GM18520 (cell line): ENCODE measurements at regions not wholly inside any gene's neighbourhood (a gene's known extent, or its start where the extent isn't known, plus 50 kb on each side); places are given as distances from the start of the nearest gene placed in this dataset.
A peak's percentile ranks its signal among the peaks of the same experiment; 100 is the strongest.
"Not testable (repeated sequence)": the region's sequence is repeated elsewhere in the genome, so short reads cannot be mapped to it uniquely, and the experiment has no call there.

Experiments used
- ATAC-seq: cut with Tn5 transposase; IDR thresholded peaks from one replicate; pipeline ENCODE4 v1.9.1; 2021; ENCODE audit not compliant: unreplicated experiment

DNA sequence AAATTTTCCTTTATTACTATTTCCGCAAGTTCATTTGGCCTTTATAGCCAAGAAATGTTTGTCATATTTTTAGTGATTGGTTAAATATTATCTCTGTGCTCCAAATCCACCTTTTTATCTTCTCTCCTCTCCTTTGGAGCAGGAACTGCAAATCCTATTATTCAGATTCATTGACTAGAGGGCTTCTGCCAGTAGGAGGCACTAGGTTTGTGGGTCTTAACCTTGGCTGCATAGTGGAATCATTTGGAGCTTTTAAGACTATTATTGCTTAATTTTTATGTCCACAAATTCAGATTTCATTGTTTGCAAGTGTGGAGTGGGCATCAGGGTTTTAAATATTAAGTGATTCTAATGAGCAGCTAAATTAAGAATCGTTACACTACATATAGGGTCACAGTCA lies 75.3 kb upstream of the SYT10 start:
- ATAC-seq: no peak

DNA sequence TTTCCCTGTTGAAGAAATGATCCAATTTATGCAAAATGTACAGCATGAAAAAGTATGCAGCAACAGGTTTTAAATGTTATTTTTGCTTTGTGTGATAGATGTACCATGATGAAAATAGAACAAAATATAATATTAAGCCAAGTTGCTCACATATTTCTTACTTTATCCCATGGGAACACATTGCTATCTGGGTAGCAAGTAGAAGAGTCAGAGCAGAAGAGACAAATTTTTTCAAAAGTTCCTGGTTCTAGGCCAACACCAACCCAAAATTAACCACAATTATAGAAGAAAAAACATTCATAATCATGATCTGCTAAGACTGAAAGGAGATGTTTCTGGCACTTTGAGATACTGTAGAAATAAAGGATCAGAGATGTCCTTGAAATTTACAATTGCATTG lies 79.9 kb upstream of the SYT10 start:
- ATAC-seq: no peak

DNA sequence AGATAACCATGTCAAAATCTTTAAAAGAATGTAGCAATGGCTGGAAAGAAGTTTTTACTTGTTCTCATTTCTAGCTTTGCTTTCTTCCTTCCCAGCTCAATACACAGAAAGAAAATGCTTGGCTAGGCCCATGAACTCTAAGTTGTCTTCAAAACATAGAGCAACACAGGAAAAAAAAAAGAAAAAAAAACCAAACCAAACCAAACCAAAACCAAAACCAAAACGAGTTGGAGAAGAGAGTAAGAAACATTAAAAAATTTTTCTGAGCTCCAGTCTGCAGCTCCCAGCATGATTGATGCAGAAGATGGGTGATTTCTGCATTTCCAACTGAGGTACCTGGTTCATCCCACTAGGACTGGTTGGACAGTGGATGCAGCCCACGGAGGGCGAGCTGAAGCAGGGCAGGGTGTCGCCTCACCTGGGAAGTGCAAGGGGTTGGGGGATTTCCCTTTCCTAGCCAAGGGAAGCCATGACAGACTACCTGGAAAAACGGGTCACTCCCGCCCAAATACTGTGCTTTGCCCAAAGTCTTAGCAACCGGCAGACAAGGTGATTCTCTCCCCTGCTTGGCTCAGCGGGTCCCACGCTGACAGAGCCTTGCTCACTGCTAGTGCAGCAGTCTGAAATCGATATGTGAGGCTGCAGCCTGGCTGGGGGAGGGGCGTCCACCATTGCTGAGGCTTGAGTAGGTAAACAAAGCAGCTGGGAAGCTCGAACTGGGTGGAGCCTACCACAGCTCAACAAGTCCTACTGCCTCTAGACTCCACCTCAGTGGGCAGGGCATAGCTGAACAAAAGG lies 81.1 kb upstream of the SYT10 start:
- not testable (repeated sequence) for ATAC-seq

DNA sequence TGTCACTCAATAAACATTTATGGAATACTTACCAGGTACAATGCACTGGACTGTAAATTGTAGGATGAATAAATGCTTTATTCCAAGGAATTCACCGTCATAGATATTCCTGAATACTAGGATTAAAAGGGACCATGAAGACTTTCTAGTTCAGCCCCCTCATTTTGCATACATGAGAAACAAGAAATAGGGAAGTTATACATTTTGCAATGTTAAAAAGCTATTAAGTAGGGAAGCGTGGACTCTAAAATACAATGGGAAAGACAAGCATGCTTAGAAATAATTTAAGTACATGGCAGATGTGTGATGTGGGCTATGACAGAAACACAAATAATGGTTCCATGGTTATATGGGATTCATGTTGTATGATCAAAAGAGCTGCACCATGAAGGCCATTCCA lies 89.4 kb upstream of the SYT10 start:
- ATAC-seq: no peak

DNA sequence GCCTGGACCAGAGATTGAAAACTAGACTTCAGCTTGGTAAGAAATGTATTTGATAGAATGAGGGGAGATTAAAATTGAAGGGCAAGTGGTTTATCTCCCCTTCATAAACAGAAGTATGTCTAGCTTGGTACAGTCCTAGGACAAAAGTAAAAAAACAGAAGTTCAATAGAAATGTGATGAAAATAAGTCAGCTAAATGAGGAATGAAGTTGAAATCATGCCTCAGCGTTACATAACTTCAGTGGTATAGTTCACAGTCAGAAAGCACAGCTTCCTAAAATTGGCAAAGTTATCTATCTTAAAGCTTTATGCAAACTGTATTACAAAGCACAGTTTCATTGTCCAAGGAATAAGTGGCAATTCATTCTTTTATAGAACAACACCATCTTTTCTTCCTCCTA lies 90.2 kb upstream of the SYT10 start:
- ATAC-seq: no peak

DNA sequence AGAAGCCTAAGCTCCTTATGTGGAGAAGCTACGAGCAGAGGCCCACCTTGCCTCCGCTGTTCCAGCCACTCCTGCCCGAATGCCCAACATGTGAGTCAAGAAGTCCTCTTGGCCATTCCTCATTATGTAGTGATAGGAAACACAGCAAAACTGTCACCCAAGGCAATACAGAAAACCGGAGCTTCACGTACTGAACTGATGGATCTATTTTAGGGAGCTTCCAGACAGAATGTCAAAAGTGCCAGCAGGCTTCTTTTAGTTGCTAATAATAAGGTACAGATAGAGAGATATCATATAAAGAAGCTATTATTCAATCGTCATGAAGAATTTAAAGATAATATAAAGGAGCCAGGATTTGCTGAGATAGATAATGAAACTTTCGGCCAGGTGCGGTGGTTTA lies 91.6 kb upstream of the SYT10 start:
- no peak for ATAC-seq

DNA sequence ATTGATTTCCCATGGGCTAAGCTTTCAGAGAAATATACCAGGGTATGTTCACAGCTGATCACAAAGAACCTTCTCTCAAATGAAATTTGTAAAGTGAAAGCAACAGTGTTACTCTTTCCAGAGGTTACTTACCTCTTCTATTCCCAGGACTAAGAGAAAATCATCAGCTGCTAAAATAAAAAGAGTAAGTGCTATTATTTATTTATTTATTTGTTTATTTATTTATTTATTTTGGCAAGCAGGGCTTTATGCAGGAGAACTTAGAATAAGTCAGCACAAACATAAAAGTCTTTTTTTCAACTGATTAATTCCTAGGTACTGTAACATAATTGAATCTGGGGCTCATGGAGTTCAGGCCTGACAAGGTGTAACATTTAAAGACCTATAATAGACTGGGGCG lies 93.9 kb upstream of the SYT10 start:
- no peak for ATAC-seq

DNA sequence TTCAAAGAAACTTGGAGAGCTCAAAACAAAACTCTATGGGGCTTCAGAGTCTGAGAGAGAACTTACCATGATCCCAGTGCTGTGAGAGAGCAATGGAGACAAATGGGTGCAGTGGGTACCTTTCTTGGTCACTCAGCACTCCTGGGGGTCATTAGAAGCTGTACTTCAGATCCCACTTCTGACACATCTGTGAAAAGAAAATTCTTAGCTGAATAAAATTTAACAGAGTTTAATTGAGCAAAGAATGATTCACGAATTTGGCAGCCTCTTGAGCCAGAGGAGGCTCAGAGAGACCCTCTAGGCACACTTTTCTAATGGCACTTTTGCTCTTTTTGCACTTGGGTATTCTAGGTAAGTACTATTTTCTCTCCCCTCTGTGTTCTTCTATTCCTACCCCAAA lies 96.8 kb upstream of the SYT10 start:
- no peak for ATAC-seq

DNA sequence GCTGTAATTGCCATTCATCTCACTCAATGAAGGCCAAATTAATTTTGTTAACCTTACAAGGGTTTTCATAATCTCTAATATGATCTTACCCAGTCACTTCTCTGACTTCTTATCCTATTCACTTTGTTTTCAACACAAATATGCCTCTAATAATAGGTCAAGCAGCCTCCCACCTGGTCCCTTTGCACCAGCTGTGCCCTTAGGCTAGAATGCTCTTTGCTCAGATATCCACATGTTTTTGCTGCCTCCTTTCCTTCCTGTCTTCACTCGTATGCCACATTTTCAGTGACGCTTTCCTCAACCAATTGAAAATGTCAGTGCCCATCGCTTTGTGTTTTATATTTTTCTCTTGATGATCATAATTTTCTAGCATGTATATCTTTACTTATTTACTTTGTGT lies 106.4 kb upstream of the SYT10 start:
- ATAC-seq: no peak

DNA sequence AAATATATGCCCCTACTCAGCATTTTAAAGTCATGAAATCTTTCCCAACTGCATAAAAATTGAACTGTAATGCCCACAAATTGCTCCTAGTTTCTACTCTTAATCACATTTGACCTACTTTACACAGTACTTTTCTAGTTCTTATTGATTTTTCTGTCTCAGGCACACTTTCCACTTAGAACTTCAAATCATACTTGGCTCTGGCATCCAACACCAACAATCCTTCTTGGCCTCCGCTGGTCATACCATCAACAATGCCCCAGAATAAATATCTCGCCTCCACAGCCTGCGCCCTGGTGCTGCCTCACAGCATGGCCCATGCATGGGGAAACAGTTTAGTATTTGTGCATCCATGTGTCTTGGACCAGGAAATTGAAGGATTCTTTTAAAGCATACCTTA lies 107.5 kb upstream of the SYT10 start:
- ATAC-seq: no peak

DNA sequence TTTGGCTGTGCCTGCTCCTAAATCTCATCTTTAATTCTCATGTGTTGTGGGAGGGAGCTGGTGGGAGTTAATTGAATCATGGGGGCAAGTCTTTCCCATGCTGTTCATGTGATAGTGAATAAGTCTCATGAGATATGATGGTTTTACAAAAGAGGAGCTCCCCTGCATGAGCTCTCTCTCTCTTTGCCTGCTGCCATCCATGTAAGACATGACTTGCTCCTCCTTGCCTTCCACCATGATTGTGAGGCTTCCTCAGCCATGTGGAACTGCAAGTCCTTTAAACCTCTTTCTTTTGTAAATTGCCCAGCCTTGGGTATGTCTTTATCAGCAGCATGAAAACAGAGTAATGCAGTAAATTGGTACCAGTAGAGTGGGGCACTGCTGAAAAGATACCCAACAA lies 110.6 kb upstream of the SYT10 start:
- ATAC-seq: not testable (repeated sequence)

DNA sequence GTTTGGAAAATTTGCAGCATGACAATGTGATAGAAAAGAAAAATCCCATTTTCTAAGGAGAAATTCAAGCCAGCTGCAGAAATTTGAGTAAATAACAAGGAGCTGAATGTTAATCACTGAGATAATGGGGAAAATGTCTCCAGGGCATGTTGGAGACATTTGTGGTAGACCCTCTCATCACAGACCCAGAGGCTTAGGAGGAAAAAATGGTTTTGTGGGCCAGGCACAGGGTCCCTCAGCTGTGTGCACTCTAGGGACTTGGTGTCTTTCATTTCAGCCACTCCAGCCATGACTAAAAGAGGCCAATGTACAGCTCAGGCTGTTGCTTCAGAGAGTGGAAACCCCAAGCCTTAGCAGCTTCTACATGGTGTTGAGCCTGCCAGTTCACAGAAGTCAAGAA lies 111.4 kb upstream of the SYT10 start:
- no peak for ATAC-seq

DNA sequence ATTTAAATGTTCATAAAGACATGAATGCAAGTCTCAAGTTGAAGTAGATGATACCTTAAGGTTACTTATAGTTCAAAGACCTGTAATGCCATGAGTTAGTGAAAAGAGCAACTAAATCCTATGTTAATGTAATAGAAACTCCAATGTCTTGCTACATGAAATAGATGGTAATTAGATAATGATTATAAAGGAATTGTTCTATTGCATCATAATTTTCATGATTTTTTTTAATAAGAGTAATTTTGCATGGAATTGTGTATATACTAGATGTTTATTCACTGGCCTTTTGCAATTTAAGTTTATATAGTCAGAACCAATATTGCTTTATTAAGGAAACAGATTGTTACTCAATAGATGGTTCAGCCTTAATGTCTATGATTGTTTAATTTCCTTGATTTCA lies 115.5 kb upstream of the SYT10 start:
- ATAC-seq: no peak

DNA sequence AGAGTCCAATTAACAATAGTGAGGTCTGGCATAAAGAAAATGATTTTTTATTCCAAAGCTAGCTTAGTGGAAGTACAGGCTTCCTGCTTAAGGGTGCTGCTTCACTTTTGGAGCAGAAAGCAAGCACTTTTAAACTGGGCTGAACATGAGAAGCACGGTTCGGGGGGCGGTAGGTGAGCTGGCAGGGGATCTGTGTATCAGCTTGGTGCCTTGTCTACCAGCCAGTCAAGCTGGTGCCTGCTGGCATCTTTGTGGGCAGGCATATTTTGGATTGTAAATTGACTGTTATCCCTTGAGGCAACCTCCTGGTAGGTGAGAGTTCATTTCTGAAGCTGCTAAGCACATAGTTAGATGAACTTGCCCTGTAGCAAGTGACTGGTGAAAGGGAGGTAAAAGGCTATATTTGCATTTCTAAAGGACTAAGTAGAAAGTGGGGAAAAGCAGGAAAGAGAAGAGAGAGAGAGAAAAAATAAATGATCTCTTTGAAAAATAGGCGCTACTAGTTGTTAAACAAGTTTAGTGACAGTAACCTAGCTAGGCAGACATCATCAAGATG lies 121.1 kb upstream of the SYT10 start:
- no peak for ATAC-seq

DNA sequence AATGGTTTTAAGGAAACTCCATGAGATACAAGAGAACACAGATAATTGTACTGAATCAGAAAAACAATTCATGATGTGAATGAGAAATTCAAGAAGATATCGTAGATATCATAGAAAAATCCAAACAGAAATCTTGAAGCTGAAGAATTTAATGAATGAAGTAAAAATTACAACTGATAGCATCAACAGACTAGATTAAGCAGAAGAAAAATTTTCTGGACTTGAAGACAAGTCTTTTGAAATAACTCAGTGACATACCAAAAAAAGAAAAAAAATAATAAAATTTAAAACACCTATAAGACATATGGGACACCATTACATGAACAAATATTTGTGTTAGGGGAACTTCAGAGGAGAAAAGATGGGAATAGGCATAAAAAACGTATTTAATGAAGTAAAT lies 122.8 kb upstream of the SYT10 start:
- no peak for ATAC-seq

DNA sequence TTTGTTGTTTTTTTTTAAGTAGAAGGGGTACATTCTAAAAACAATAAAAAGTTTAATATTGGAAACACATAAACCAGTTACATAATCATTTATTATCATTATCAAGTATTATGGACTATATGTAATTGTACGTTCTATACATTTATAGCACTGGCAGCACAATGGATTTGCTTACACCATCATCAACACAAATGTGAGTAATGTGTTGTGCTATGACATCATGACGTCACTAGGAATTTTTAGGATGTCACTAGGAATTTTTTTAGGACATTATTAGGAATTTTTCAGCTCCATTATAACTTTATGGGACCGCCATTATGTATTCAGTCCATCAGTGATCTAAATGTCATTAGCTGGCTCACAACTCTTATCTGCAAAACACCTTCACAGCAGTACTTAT lies 126.8 kb upstream of the SYT10 start:
- ATAC-seq: no peak

DNA sequence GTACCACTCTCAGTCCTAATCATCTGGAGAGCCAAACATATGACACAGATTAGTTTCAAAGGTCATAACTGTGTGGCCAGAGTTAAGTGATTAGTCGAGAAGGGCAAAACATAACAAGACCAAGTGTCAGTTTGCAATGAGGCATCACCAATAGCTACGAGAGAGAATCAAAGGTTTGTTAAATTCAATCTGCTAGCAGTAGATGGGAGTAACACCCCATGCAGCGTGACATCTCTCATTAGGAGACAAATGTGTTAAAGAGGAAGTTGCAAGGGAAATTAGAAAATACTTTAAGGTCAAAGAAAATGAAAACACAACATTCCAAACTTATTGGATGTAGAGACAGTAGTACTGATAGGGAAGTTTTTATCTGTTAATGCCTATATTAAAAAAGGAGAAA lies 135.7 kb upstream of the SYT10 start:
- ATAC-seq: no peak

DNA sequence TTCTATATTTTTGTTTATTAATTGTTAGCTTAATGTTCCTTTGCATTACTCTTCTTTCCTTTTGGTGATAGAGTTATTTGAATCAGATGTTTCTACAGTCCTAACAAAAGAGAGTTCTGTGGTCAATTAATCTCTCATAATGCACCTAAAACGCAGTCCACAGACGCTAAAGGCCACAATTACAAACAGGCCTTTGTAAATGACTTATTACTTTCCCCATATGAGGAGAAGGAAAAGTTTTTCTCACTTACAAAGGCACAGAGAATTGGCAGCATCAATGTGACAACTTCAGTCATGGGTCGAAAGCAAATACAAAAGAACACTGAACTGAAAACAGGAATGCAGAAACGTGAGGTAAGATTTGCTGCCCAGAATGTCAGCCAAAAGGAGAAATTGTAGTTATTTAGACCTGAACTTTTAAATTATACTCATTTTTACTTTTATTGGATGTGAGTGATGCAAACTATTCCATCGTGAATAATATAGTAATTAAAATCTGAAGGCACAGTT lies 142.0 kb upstream of the SYT10 start:
- no peak for ATAC-seq

DNA sequence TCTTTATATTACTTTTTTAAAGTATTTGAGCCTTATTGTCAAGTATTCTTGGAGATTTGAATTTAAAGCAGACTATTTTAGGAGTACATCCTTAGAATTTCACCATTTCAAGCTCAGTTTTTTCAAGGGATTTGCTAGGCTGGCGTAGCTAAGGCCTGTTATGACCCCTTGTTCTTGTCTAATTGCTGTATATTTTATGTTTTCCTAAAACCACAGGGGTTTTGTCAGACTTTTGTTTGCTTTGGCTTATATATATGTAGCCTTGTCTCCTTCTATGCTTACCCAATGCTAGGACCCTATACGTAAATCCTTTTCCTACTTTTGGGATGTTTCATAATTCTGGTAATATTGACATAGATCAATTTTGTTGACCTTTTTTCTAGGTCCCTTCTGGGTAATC lies 147.0 kb upstream of the SYT10 start:
- ATAC-seq: no peak

DNA sequence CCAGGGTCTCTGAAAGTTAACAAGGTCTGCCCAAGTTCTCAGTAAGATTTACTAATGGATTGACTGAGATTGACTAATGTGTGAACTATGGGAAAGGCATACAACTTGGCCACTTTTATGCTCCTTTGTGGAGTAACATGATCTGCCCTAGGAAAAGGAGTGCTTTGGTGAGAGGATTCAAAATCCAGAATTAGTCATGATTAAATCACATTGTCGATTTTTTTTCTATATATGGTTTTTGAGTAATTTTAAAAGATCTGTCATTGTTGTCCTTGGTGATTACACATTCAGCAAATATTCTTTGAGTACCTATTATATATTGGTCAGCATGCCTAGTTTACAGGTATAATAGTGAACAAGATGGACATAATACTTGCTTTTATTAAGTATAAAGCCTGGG lies 147.7 kb upstream of the SYT10 start:
- no peak for ATAC-seq

DNA sequence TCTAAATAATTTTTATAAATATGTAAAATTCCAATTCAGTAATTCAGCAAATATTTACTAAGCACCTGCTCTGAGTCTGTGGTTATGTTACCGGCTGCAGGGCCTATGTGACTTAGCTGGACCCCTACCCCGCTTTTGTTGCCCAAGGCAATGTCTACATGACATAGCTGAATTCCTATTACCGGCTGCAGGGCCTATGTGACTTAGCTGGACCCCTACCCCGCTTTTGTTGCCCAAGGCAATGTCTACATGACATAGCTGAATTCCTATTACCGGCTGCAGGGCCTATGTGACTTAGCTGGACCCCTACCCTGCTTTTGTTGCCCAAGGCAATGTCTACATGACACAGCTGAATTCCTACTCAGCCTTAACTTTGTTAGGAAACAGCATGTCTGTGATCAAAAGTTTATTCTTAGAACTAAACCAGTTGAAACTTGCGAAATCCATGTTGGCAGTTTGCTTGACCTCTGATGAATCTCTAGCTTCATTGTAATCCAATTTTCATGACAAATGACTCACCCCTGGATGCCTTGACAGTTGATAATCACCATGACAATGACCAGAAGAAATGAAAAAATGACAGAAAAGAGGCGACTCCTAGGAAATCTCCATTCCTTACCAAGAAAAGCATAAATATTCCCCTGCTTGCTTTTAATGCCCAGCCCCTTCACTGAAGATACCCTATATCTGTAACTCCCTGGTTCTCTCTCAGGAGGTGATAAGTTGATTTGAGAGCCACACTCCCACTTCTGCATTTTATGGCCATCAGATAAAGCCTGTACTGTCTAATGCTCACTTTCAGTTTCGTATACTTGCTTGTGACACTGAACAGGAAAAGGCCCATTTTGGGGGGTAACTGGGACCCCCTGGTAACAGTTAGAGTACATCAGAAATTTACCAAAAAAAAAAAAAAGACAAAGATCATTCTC lies 148.4 kb upstream of the SYT10 start:
- ATAC-seq: peak; percentile 91
